ENCODE measurements at regions not wholly inside any gene's neighbourhood (a gene's known extent, or its start where the extent isn't known, plus 50 kb on each side); places are given as distances from the start of the nearest gene placed in this dataset.

DNA sequence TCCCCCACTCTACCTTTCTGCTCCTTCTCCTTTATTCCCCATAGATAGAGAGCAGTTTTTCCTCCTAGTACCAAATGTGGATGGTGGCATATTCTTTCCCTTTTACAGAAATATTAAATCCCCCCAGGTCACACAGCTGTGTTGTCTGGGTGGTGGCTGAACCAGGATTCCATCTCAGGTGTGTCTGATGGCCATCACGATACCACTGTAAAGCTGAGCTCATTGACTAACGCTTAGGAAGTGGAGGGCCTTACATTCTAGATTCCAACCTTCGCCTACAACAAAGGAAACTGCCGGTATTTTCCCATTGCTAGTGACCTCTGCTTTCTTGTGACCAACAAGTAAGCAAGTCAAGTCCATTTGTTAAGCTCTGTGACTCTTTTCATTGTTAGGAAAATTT is 131.9 kb upstream of the KLF4 start:
- TF ChIP-seq, protein P1, sequence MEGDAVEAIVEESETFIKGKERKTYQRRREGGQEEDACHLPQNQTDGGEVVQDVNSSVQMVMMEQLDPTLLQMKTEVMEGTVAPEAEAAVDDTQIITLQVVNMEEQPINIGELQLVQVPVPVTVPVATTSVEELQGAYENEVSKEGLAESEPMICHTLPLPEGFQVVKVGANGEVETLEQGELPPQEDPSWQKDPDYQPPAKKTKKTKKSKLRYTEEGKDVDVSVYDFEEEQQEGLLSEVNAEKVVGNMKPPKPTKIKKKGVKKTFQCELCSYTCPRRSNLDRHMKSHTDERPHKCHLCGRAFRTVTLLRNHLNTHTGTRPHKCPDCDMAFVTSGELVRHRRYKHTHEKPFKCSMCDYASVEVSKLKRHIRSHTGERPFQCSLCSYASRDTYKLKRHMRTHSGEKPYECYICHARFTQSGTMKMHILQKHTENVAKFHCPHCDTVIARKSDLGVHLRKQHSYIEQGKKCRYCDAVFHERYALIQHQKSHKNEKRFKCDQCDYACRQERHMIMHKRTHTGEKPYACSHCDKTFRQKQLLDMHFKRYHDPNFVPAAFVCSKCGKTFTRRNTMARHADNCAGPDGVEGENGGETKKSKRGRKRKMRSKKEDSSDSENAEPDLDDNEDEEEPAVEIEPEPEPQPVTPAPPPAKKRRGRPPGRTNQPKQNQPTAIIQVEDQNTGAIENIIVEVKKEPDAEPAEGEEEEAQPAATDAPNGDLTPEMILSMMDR (IDR thresholded peaks at IDR 0.05) = no peak
- TF ChIP-seq POLR2A (IDR thresholded peaks at IDR 0.05) = no peak

Data from adrenal gland (tissue), 5 donors.